ENCODE measurements at regions not wholly inside any gene's neighbourhood (a gene's known extent, or its start where the extent isn't known, plus 50 kb on each side); places are given as distances from the start of the nearest gene placed in this dataset.

DNA sequence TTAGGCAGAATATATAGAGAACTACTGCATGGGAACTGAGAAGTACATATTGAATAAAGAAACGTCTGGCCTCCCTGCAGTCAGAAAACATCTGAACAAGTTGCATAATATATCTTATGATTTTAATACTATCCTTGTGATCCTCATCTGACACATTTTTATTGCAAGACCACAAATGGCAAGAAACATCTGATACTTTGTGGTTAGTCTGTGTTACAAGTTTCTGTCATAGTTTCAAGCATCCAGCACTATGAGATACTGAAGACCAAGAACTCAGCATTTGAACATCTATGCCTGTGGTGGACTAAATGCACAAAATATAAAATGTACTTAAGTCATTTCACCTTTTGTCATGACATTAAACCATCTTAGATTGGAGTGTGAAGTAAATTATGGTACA lies 1175.8 kb upstream of the MIR17HG start:
- no peak overlapping the region for H3K27ac ChIP-seq (ENCODE audit: low read depth, low read length, poor library complexity, severe bottlenecking)
- H3K4me1 ChIP-seq (ENCODE audit: insufficient read depth, low read length, poor library complexity, severe bottlenecking), result no peaks in the 10 kb centered on the region
- TF ChIP-seq EZH2 (IDR thresholded peaks at IDR 0.05; ENCODE audit: borderline replicate concordance, low read depth, low read length, poor library complexity, severe bottlenecking), result no peak
- TF ChIP-seq, protein P1, sequence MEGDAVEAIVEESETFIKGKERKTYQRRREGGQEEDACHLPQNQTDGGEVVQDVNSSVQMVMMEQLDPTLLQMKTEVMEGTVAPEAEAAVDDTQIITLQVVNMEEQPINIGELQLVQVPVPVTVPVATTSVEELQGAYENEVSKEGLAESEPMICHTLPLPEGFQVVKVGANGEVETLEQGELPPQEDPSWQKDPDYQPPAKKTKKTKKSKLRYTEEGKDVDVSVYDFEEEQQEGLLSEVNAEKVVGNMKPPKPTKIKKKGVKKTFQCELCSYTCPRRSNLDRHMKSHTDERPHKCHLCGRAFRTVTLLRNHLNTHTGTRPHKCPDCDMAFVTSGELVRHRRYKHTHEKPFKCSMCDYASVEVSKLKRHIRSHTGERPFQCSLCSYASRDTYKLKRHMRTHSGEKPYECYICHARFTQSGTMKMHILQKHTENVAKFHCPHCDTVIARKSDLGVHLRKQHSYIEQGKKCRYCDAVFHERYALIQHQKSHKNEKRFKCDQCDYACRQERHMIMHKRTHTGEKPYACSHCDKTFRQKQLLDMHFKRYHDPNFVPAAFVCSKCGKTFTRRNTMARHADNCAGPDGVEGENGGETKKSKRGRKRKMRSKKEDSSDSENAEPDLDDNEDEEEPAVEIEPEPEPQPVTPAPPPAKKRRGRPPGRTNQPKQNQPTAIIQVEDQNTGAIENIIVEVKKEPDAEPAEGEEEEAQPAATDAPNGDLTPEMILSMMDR (conservative IDR thresholded peaks at IDR 0.05; ENCODE audit: low read depth, low read length), result no peak
- intact Hi-C loops (cut with micrococcal nuclease; ENCODE audit: unreplicated experiment), result no loop called here
- CTCF ChIA-PET, result no interaction called here
- DNase-seq (ENCODE audit: low spot score), result no peak
- no TSS peak for BruUV-seq (replicated peaks)
- H3K27me3 ChIP-seq (replicated peaks; ENCODE audit: insufficient read depth, low read depth, low read length, poor library complexity), result no peaks in the 10 kb centered on the region
- H3K36me3 ChIP-seq (ENCODE audit: insufficient read depth, low read length, poor library complexity, severe bottlenecking), result no peaks in the 10 kb centered on the region
- H3K4me3 ChIP-seq (ENCODE audit: low read depth, low read length, poor library complexity, severe bottlenecking), result no peak overlapping the region
- H3K9me3 ChIP-seq (ENCODE audit: low read depth, low read length, poor library complexity, severe bottlenecking), result no peaks in the 10 kb centered on the region
- POLR2A ChIA-PET (ENCODE audit: low non-redundant PET), result no interaction called here

DNA sequence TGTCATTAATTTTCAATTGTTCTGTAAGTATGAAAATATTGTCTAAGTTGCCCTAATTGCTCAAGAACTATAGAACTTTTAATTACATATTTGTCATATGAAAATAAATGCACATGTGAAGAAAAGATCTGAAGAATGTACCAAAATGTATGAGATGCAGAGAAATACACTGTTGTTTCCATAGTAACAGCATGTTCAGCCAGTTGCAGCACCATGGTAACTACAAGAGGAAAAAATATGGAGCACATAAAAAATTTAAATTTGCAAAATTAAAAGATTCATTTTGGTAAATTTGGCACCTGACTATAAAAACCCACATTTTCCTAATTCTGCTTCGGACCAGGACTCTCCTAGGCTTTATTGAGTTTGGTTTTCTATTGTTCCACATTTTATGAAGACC lies 1170.0 kb upstream of the MIR17HG start:
- no peaks in the 10 kb centered on the region for H3K4me1 ChIP-seq (ENCODE audit: insufficient read depth, low read length, poor library complexity, severe bottlenecking)
- DNase-seq (ENCODE audit: low spot score), result no peak
- CTCF ChIA-PET, result no interaction called here
- no peaks in the 10 kb centered on the region for H3K9me3 ChIP-seq (ENCODE audit: low read depth, low read length, poor library complexity, severe bottlenecking)
- no peaks in the 10 kb centered on the region for H3K36me3 ChIP-seq (ENCODE audit: insufficient read depth, low read length, poor library complexity, severe bottlenecking)
- no peak overlapping the region for H3K27ac ChIP-seq (ENCODE audit: low read depth, low read length, poor library complexity, severe bottlenecking)
- POLR2A ChIA-PET (ENCODE audit: low non-redundant PET), result no interaction called here
- no peaks in the 10 kb centered on the region for H3K27me3 ChIP-seq (replicated peaks; ENCODE audit: insufficient read depth, low read depth, low read length, poor library complexity)
- TF ChIP-seq EZH2 (IDR thresholded peaks at IDR 0.05; ENCODE audit: borderline replicate concordance, low read depth, low read length, poor library complexity, severe bottlenecking), result no peak
- TF ChIP-seq, protein P1 (conservative IDR thresholded peaks at IDR 0.05; ENCODE audit: low read depth, low read length), result no peak
- H3K4me3 ChIP-seq (ENCODE audit: low read depth, low read length, poor library complexity, severe bottlenecking), result no peak overlapping the region
- BruUV-seq (replicated peaks), result no TSS peak
- intact Hi-C loops (cut with micrococcal nuclease; ENCODE audit: unreplicated experiment), result no loop called here

DNA sequence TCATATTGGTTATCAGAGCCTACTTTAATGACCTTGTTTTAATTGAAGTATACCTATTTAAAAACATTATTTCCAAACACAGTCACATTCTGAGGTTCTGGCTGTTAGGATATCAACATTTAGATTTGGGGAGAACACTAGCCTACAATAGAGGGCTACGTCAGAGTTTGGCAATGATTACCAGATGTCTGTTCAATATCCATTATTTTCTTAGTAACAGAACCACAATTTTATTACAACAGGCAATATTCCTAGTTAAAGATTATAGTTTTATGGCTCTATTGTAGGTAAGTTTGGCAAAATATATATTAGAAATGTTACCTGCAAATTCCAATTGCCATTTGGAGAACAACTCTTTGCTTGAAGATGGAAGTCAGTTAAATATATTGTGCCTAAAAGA lies 1163.1 kb upstream of the MIR17HG start:
- H3K9me3 ChIP-seq (ENCODE audit: low read depth, low read length, poor library complexity, severe bottlenecking), result no peaks in the 10 kb centered on the region
- no peaks in the 10 kb centered on the region for H3K36me3 ChIP-seq (ENCODE audit: insufficient read depth, low read length, poor library complexity, severe bottlenecking)
- no peaks in the 10 kb centered on the region for H3K4me1 ChIP-seq (ENCODE audit: insufficient read depth, low read length, poor library complexity, severe bottlenecking)
- intact Hi-C loops (cut with micrococcal nuclease; ENCODE audit: unreplicated experiment), result no loop called here
- ChIA-PET POLR2A (ENCODE audit: low non-redundant PET) (no interaction called here), CTCF (no interaction called here)
- H3K27ac ChIP-seq (ENCODE audit: low read depth, low read length, poor library complexity, severe bottlenecking), result no peak overlapping the region
- DNase-seq (ENCODE audit: low spot score), result no peak
- no peaks in the 10 kb centered on the region for H3K27me3 ChIP-seq (replicated peaks; ENCODE audit: insufficient read depth, low read depth, low read length, poor library complexity)
- H3K4me3 ChIP-seq (ENCODE audit: low read depth, low read length, poor library complexity, severe bottlenecking), result no peak overlapping the region
- TF ChIP-seq, protein P1 (conservative IDR thresholded peaks at IDR 0.05; ENCODE audit: low read depth, low read length), result no peak
- no peak for TF ChIP-seq EZH2 (IDR thresholded peaks at IDR 0.05; ENCODE audit: borderline replicate concordance, low read depth, low read length, poor library complexity, severe bottlenecking)
- BruUV-seq (replicated peaks), result no TSS peak

All from A673 (cell line).